ENCODE measurements at regions not wholly inside any gene's neighbourhood (a gene's known extent, or its start where the extent isn't known, plus 50 kb on each side); places are given as distances from the start of the nearest gene placed in this dataset.
A peak's percentile ranks its signal among the peaks of the same experiment; 100 is the strongest.

- Mint-ChIP-seq H3K4me1 (ENCODE audit: unreplicated experiment) (peaks cover 54% of the 10 kb centered on the region), H3K27me3 (ENCODE audit: unreplicated experiment) (no peaks in the 10 kb centered on the region), H3K27ac (ENCODE audit: unreplicated experiment) (peak overlapping the region; percentile 89), H3K36me3 (ENCODE audit: unreplicated experiment) (peaks cover 18% of the 10 kb centered on the region), H3K9me3 (ENCODE audit: unreplicated experiment) (peaks cover 10% of the 10 kb centered on the region), H3K4me3 (ENCODE audit: unreplicated experiment) (peak overlapping the region; percentile 58)
- DNase-seq (ENCODE audit: extremely low spot score, unreplicated experiment), result no peak
- TF ChIP-seq, protein P1, sequence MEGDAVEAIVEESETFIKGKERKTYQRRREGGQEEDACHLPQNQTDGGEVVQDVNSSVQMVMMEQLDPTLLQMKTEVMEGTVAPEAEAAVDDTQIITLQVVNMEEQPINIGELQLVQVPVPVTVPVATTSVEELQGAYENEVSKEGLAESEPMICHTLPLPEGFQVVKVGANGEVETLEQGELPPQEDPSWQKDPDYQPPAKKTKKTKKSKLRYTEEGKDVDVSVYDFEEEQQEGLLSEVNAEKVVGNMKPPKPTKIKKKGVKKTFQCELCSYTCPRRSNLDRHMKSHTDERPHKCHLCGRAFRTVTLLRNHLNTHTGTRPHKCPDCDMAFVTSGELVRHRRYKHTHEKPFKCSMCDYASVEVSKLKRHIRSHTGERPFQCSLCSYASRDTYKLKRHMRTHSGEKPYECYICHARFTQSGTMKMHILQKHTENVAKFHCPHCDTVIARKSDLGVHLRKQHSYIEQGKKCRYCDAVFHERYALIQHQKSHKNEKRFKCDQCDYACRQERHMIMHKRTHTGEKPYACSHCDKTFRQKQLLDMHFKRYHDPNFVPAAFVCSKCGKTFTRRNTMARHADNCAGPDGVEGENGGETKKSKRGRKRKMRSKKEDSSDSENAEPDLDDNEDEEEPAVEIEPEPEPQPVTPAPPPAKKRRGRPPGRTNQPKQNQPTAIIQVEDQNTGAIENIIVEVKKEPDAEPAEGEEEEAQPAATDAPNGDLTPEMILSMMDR (IDR thresholded peaks at IDR 0.05), result no peak
Observed at GRCh38 chr4:182082910-182083309, 160.3 kb upstream of the TENM3 start.

DNA sequence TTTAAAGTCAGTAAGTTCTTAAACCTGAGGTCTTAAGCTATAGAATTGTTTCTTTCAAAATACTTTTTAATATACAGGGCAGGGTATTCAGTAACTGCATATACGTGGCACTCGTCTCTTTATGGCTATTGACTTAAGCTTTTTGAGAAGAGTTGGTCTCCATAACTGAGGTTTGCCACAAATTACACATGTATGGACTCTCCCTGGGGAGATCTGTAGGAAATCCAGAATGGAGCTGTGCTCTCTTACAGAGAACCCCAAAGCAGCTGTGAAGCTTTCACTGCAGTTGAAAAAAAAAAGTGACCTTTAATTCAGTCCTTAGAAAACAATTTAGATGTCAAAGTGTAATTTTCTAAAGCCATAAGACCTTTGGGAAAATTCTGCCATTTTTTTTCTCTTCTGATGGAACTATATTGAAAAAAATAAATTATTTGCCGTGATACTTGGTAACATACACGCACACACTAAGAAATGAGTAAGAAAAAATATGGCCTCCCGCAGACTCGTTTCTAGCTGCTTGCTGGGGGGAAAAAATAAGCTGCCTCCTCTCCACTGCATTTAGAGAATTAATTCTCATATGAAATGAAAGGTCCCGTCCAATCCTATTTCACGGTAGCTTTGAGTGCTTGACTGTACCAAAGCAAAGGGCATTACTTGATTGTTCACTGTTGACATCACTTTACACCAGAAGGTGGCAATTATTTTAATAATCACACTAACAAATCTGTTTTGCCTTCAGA is 159.4 kb upstream of the TENM3 start:
- Mint-ChIP-seq H3K4me3 (ENCODE audit: unreplicated experiment) (peak overlapping the region; percentile 58), H3K27ac (ENCODE audit: unreplicated experiment) (peak overlapping the region; percentile 89), H3K27me3 (ENCODE audit: unreplicated experiment) (no peaks in the 10 kb centered on the region), H3K36me3 (ENCODE audit: unreplicated experiment) (peaks cover 15% of the 10 kb centered on the region), H3K4me1 (ENCODE audit: unreplicated experiment) (peaks cover 54% of the 10 kb centered on the region), H3K9me3 (ENCODE audit: unreplicated experiment) (peaks cover 10% of the 10 kb centered on the region)
- TF ChIP-seq, protein P1 (IDR thresholded peaks at IDR 0.05), result no peak
- DNase-seq (ENCODE audit: extremely low spot score, unreplicated experiment), result no peak

DNA sequence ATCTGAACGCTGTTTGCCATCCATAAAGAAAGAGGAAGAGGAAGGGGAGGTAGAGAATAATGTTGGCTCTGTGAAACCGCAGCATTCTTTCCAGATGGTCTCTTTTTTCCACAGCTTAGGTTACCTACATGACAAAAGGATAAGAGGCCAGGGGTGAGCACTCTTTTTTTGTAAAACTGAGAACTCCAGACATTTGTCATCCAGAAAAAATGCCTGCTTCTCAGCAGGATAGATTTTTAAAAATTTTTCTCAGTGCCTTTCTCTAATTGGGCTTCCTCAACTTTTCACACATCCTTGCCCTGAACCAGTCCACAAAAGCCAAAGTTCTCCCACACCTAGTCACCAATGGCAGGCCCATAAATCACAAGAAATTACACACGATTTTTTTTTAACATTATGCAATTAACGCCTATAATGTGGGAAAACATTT is 158.1 kb upstream of the TENM3 start:
- Mint-ChIP-seq H3K4me3 (ENCODE audit: unreplicated experiment) (peak overlapping the region; percentile 58), H3K36me3 (ENCODE audit: unreplicated experiment) (peaks cover 11% of the 10 kb centered on the region), H3K27ac (ENCODE audit: unreplicated experiment) (peak overlapping the region; percentile 89), H3K9me3 (ENCODE audit: unreplicated experiment) (peaks cover 10% of the 10 kb centered on the region), H3K27me3 (ENCODE audit: unreplicated experiment) (no peaks in the 10 kb centered on the region), H3K4me1 (ENCODE audit: unreplicated experiment) (peaks cover 53% of the 10 kb centered on the region)
- TF ChIP-seq, protein P1 (IDR thresholded peaks at IDR 0.05), result no peak
- no peak for DNase-seq (ENCODE audit: extremely low spot score, unreplicated experiment)

GRCh38 chr4:182089326-182089725 is 153.9 kb upstream of the TENM3 start:
- Mint-ChIP-seq H3K4me3 (ENCODE audit: unreplicated experiment) (no peak overlapping the region), H3K36me3 (ENCODE audit: unreplicated experiment) (peaks cover 2% of the 10 kb centered on the region), H3K4me1 (ENCODE audit: unreplicated experiment) (peaks cover 39% of the 10 kb centered on the region)

DNA sequence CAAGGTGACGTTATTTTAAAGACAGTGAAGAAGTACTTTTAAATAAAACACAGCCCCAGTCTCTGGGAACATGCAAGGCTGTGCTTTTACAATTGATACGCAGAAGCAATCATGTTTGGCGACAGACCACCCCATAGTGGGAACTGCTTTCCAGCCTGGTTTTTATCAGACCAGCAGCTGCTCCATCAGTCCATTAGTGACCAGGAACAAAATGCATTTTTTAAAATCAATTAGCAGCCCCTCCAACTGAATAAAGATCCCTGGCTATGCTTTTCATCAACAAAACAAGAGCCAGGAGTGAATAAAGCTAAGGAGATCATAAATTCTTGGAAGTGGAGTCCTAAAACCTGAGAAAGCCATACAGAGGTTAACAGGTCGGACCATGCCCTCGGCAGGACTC is 153.0 kb upstream of the TENM3 start:
- Mint-ChIP-seq H3K36me3 (ENCODE audit: unreplicated experiment) (peaks cover 2% of the 10 kb centered on the region), H3K27ac (ENCODE audit: unreplicated experiment) (no peak overlapping the region), H3K4me3 (ENCODE audit: unreplicated experiment) (no peak overlapping the region), H3K4me1 (ENCODE audit: unreplicated experiment) (peaks cover 31% of the 10 kb centered on the region), H3K27me3 (ENCODE audit: unreplicated experiment) (no peaks in the 10 kb centered on the region), H3K9me3 (ENCODE audit: unreplicated experiment) (no peaks in the 10 kb centered on the region)
- TF ChIP-seq, protein P1 (IDR thresholded peaks at IDR 0.05), result no peak
- no peak for DNase-seq (ENCODE audit: extremely low spot score, unreplicated experiment)

More at GRCh38 chr4:182089326-182089725, 153.9 kb upstream of the TENM3 start:
- Mint-ChIP-seq H3K27ac (ENCODE audit: unreplicated experiment) (no peak overlapping the region), H3K27me3 (ENCODE audit: unreplicated experiment) (no peaks in the 10 kb centered on the region), H3K9me3 (ENCODE audit: unreplicated experiment) (no peaks in the 10 kb centered on the region)
- TF ChIP-seq, protein P1 (IDR thresholded peaks at IDR 0.05), result no peak
- DNase-seq (ENCODE audit: extremely low spot score, unreplicated experiment), result no peak

All from osteocyte (in vitro differentiated cells).